Astrocyte of the cerebellum (primary cell): ENCODE measurements at regions not wholly inside any gene's neighbourhood (a gene's known extent, or its start where the extent isn't known, plus 50 kb on each side); places are given as distances from the start of the nearest gene placed in this dataset.

Experiments
- DNase-seq: peaks from one replicate; pipeline ENCODE4 v3.0.0-alpha.2; 2011; ENCODE audit warnings: low read depth
- H3K4me3 ChIP-seq: 2 replicates; pipeline ENCODE4 v1.5.1; 2011; ENCODE audit warnings: mild to moderate bottlenecking, low read depth, low read length, moderate library complexity
- CTCF ChIP-seq: IDR thresholded peaks from 2 replicates; pipeline ENCODE4 v1.5.1; 2012; ENCODE audit warnings: low read length, low read depth, moderate library complexity, mild to moderate bottlenecking; ENCODE audit errors: missing control alignments
- in situ Hi-C: cut with HindIII; loops from 2 replicates; pipeline ENCODE4 v1.10.0; 2017; ENCODE audit warnings: low sequenced_read_pairs

- in situ Hi-C loops: no loop called here
- no peak overlapping the region for H3K4me3 ChIP-seq
- TF ChIP-seq CTCF: no peak
- no peak for DNase-seq
Measured at GRCh38 chr11:80783561-80783960, 1342.7 kb upstream of the TENM4 start.

- in situ Hi-C loops: no loop called here
- H3K4me3 ChIP-seq: no peak overlapping the region
- no peak for TF ChIP-seq CTCF
- DNase-seq: no peak
Measured at GRCh38 chr11:80782135-80782885, 1341.5 kb upstream of the TENM4 start.

- no peak for TF ChIP-seq CTCF
- in situ Hi-C loops: no loop called here
- no peak overlapping the region for H3K4me3 ChIP-seq
- DNase-seq: no peak
Measured at GRCh38 chr11:80779905-80780605, 1339.2 kb upstream of the TENM4 start.

GRCh38 chr11:80778941-80779340 lies 1338.1 kb upstream of the TENM4 start:
- no peak for DNase-seq
- no peak overlapping the region for H3K4me3 ChIP-seq
- in situ Hi-C loops: no loop called here

GRCh38 chr11:80778432-80778831 lies 1337.6 kb upstream of the TENM4 start:
- in situ Hi-C loops: no loop called here
- TF ChIP-seq CTCF: no peak
- DNase-seq: no peak
- no peak overlapping the region for H3K4me3 ChIP-seq

More at GRCh38 chr11:80778941-80779340, 1338.1 kb upstream of the TENM4 start:
- no peak for TF ChIP-seq CTCF

GRCh38 chr11:80773919-80774318 lies 1333.1 kb upstream of the TENM4 start:
- in situ Hi-C loops: no loop called here
- no peak overlapping the region for H3K4me3 ChIP-seq
- TF ChIP-seq CTCF: no peak
- DNase-seq: no peak
